ENCODE measurements at regions not wholly inside any gene's neighbourhood (a gene's known extent, or its start where the extent isn't known, plus 50 kb on each side); places are given as distances from the start of the nearest gene placed in this dataset.

GRCh38 chrX:139204898-139205667 is 325.5 kb upstream of the F9 start:
- TF ChIP-seq POLR2AphosphoS5 (IDR thresholded peaks at IDR 0.05; ENCODE audit: low read depth, low read length) (no peak), POLR2A (IDR thresholded peaks at IDR 0.05; ENCODE audit: low read depth, low read length) (no peak), TAF1 (IDR thresholded peaks at IDR 0.05; ENCODE audit: borderline replicate concordance, low read depth, low read length) (no peak)
